H9 (cell line): ENCODE measurements at regions not wholly inside any gene's neighbourhood (a gene's known extent, or its start where the extent isn't known, plus 50 kb on each side); places are given as distances from the start of the nearest gene placed in this dataset.

Experiments used
- DNase-seq: peaks from one replicate; pipeline ENCODE4 v3.0.0-alpha.2; 2017
- H2AFZ ChIP-seq: one replicate; pipeline ENCODE4 v1.6.1; 2013; ENCODE audit warnings: mild to moderate bottlenecking, low read length, control low read depth, moderate library complexity
- H2AK5ac ChIP-seq: 2 replicates; pipeline ENCODE4 v1.6.1; 2013; ENCODE audit warnings: low read length, control low read depth, mixed read lengths; ENCODE audit not compliant: insufficient read length
- H2BK120ac ChIP-seq: one replicate; pipeline ENCODE4 v1.6.1; 2013; ENCODE audit warnings: low read depth, mild to moderate bottlenecking, low read length, control low read depth, inconsistent platforms; ENCODE audit not compliant: poor library complexity, severe bottlenecking
- H2BK12ac ChIP-seq: 2 replicates; pipeline ENCODE4 v1.6.1; 2013; ENCODE audit warnings: low read length, control low read depth, mixed read lengths, low read depth; ENCODE audit not compliant: insufficient read length
- H2BK15ac ChIP-seq: 2 replicates; pipeline ENCODE4 v1.6.1; 2013; ENCODE audit warnings: low read depth, low read length, control low read depth
- H2BK20ac ChIP-seq: one replicate; pipeline ENCODE4 v1.6.1; 2013; ENCODE audit warnings: low read depth, mild to moderate bottlenecking, low read length, control low read depth, inconsistent platforms; ENCODE audit not compliant: poor library complexity, severe bottlenecking
- H2BK5ac ChIP-seq: 2 replicates; pipeline ENCODE4 v1.6.1; 2013; ENCODE audit warnings: low read length, control low read depth, mixed read lengths; ENCODE audit not compliant: insufficient read length
- H3K14ac ChIP-seq: 2 replicates; pipeline ENCODE4 v1.6.1; 2013; ENCODE audit warnings: low read length, control low read depth; ENCODE audit not compliant: insufficient read depth
- H3K18ac ChIP-seq: 2 replicates; pipeline ENCODE4 v1.6.1; 2013; ENCODE audit warnings: low read depth, mild to moderate bottlenecking, mixed read lengths, low read length, control low read depth; ENCODE audit not compliant: insufficient read length
- H3K23ac ChIP-seq: 2 replicates; pipeline ENCODE4 v1.6.1; 2013; ENCODE audit warnings: low read length, control low read depth, mixed read lengths, low read depth; ENCODE audit not compliant: insufficient read length
- H3K23me2 ChIP-seq: 2 replicates; pipeline ENCODE4 v1.6.1; 2013; ENCODE audit warnings: low read depth, mild to moderate bottlenecking, mixed read lengths, low read length, control low read depth; ENCODE audit not compliant: insufficient read length, poor library complexity, severe bottlenecking
- H3K27ac ChIP-seq: 2 replicates; pipeline ENCODE4 v1.5.1; 2013; ENCODE audit warnings: low read length, control low read depth, mixed read lengths, low read depth; ENCODE audit not compliant: insufficient read length
- H3K27me3 ChIP-seq: 2 replicates; pipeline ENCODE4 v1.6.1; 2013; ENCODE audit warnings: low read length, control low read depth, inconsistent platforms; ENCODE audit not compliant: insufficient read depth
- H3K4ac ChIP-seq: 2 replicates; pipeline ENCODE4 v1.6.1; 2013; ENCODE audit warnings: low read depth, mild to moderate bottlenecking, control low read depth, inconsistent platforms, low read length, moderate library complexity
- H3K4me1 ChIP-seq: 2 replicates; pipeline ENCODE4 v1.6.1; 2013; ENCODE audit warnings: low read length, control low read depth, inconsistent platforms; ENCODE audit not compliant: insufficient read depth
- H3K4me2 ChIP-seq: 2 replicates; pipeline ENCODE4 v1.6.1; 2013; ENCODE audit warnings: low read length, control low read depth, mixed read lengths; ENCODE audit not compliant: insufficient read length, insufficient read depth
- H3K56ac ChIP-seq: 2 replicates; pipeline ENCODE4 v1.6.1; 2013; ENCODE audit warnings: low read depth, mild to moderate bottlenecking, mixed read lengths, low read length, control low read depth; ENCODE audit not compliant: insufficient read length
- H3K79me1 ChIP-seq: 2 replicates; pipeline ENCODE4 v1.6.1; 2013; ENCODE audit warnings: low read depth, mild to moderate bottlenecking, moderate library complexity, low read length, control low read depth, inconsistent platforms; ENCODE audit not compliant: insufficient read depth, poor library complexity, severe bottlenecking
- H3K79me2 ChIP-seq: 2 replicates; pipeline ENCODE4 v1.6.1; 2013; ENCODE audit warnings: low read length, control low read depth, inconsistent platforms; ENCODE audit not compliant: insufficient read depth
- H3K9ac ChIP-seq: 2 replicates; pipeline ENCODE4 v1.6.1; 2013; ENCODE audit warnings: low read length, control low read depth, mixed read lengths; ENCODE audit not compliant: insufficient read length; ENCODE audit errors: extremely low read depth
- H3K9me3 ChIP-seq: one replicate; pipeline ENCODE4 v1.6.1; 2013; ENCODE audit warnings: low read depth, low read length, inconsistent platforms; ENCODE audit not compliant: control insufficient read depth
- H3T11ph ChIP-seq: one replicate; pipeline ENCODE4 v1.6.1; 2013; ENCODE audit warnings: mild to moderate bottlenecking, low read length, control low read depth, inconsistent platforms
- H4K20me1 ChIP-seq: one replicate; pipeline ENCODE4 v1.6.1; 2013; ENCODE audit not compliant: control insufficient read depth, insufficient read length, insufficient read depth
- H4K5ac ChIP-seq: 2 replicates; pipeline ENCODE4 v1.6.1; 2013; ENCODE audit warnings: low read depth, mild to moderate bottlenecking, mixed read lengths, low read length, control low read depth; ENCODE audit not compliant: insufficient read length
- H4K8ac ChIP-seq: replicated peaks from 2 replicates; pipeline ENCODE4 v1.6.1; 2013; ENCODE audit warnings: low read length, control low read depth, mixed read lengths, low read depth; ENCODE audit not compliant: insufficient read length
- H4K91ac ChIP-seq: 2 replicates; pipeline ENCODE4 v1.6.1; 2013; ENCODE audit warnings: low read depth, mild to moderate bottlenecking, moderate library complexity, mixed read lengths, low read length, control low read depth; ENCODE audit not compliant: insufficient read length
- H3K27ac Mint-ChIP-seq, 3 experiments: 2 replicates in 2 of 3; 3 replicates in 1 of 3; pipeline ENCODE4 v1.8.0; 2020 to 2021; ENCODE audit warnings: mixed read lengths in 3 of 3, mild to moderate bottlenecking in 1 of 3, moderate library complexity in 1 of 3
- H3K27me3 Mint-ChIP-seq: 2 replicates; pipeline ENCODE4 v1.8.0; 2021; ENCODE audit warnings: low read depth, mild to moderate bottlenecking, moderate library complexity, mixed read lengths
- H3K36me3 Mint-ChIP-seq, 3 experiments: 2 replicates in 2 of 3; 3 replicates in 1 of 3; pipeline ENCODE4 v1.8.0; 2020 to 2021; ENCODE audit warnings: low read depth in 3 of 3, mixed read lengths in 3 of 3; ENCODE audit not compliant: insufficient read depth in 1 of 3
- H3K4me1 Mint-ChIP-seq, 2 experiments: 2 replicates each; pipeline ENCODE4 v1.8.0; 2020; ENCODE audit warnings: mixed read lengths in 2 of 2
- H3K4me3 Mint-ChIP-seq, 2 experiments: 2 replicates in 1 of 2; 3 replicates in 1 of 2; pipeline ENCODE4 v1.8.0; 2020 to 2021; ENCODE audit warnings: mild to moderate bottlenecking in 2 of 2, mixed read lengths in 2 of 2, moderate library complexity in 1 of 2
- H3K9me3 Mint-ChIP-seq, 2 experiments: 2 replicates in 1 of 2; 3 replicates in 1 of 2; pipeline ENCODE4 v1.8.0; 2020; ENCODE audit warnings: mild to moderate bottlenecking in 2 of 2, mixed read lengths in 2 of 2, moderate library complexity in 1 of 2
- WGBS: extraction: QIAGEN DNeasy Blood & Tissue Kit; methylation state at CpG from one replicate; pipeline ENCODE4 v1.1.7; 2013; ENCODE audit warnings: missing lambda C conversion rate, low lambda C conversion rate, mixed read lengths; ENCODE audit not compliant: insufficient read length; ENCODE audit errors: extremely low coverage; 5-methylcytosine and 5-hydroxymethylcytosine counted together
- TF ChIP-seq, protein P1 (sequence below): fragments of 200-600 bp; sonication (generic); conservative IDR thresholded peaks from 3 replicates; pipeline ENCODE4 v1.8.0; 2021; ENCODE audit warnings: antibody characterized with exemption, mild to moderate bottlenecking

DNA sequence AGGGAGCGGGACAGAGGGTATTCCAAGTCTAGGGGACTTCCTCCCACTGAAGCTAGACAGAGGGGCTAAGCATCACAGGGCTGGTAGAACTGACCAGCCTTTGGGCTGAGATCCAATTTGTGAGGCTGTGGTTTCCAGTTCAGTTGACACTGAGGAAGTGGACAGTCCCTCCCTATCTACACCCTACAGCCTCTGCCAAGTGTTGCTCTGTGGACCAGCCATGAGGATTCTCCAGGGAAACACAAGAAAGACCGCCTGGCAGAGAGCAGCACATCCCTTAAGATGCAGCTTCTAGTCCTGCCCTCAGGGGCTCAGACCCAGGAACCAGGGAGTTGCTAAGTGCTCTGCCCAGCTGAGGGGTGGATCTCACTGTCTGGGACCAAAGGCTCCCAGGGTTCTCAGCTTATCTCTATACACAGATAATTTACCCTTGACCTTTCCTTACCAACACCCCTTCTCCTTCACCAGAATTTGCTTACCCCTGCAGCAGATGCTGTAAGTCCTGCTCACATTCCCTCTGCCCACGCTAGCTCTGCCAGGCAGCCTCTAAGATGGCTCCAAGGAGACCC is 252.0 kb downstream of the SKIDA1 start:
- Histone ChIP-seq H3K4me2 (no peak overlapping the region), H3K79me1 (no peaks in the 10 kb centered on the region), H3K79me2 (no peaks in the 10 kb centered on the region), H3K18ac (no peak overlapping the region), H2BK20ac (no peak overlapping the region), H3K23me2 (no peaks in the 10 kb centered on the region), H2BK5ac (no peak overlapping the region), H2BK120ac (no peak overlapping the region), H2BK15ac (no peak overlapping the region), H4K20me1 (no peaks in the 10 kb centered on the region), H4K8ac (no peak overlapping the region), H2BK12ac (no peak overlapping the region), H4K91ac (no peak overlapping the region), H4K5ac (no peak overlapping the region), H3K9ac (no peak overlapping the region), H3K9me3 (no peaks in the 10 kb centered on the region), H3K14ac (no peak overlapping the region), H3T11ph (no peak overlapping the region), H3K4ac (no peak overlapping the region), H2AK5ac (no peak overlapping the region), H3K56ac (no peak overlapping the region), H3K23ac (no peak overlapping the region), H3K4me1 (no peaks in the 10 kb centered on the region; the same call in 1 of the 2 replicates), H2AFZ (no peak overlapping the region), H3K27me3 (no peaks in the 10 kb centered on the region; the same call in 1 of the 2 replicates), H3K27ac (no peak overlapping the region)
- TF ChIP-seq, protein P1, sequence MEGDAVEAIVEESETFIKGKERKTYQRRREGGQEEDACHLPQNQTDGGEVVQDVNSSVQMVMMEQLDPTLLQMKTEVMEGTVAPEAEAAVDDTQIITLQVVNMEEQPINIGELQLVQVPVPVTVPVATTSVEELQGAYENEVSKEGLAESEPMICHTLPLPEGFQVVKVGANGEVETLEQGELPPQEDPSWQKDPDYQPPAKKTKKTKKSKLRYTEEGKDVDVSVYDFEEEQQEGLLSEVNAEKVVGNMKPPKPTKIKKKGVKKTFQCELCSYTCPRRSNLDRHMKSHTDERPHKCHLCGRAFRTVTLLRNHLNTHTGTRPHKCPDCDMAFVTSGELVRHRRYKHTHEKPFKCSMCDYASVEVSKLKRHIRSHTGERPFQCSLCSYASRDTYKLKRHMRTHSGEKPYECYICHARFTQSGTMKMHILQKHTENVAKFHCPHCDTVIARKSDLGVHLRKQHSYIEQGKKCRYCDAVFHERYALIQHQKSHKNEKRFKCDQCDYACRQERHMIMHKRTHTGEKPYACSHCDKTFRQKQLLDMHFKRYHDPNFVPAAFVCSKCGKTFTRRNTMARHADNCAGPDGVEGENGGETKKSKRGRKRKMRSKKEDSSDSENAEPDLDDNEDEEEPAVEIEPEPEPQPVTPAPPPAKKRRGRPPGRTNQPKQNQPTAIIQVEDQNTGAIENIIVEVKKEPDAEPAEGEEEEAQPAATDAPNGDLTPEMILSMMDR, result no peak
- peaks cover 10 to 39% (median 39%) of the 10 kb centered on the region in 3 experiments for H3K36me3 Mint-ChIP-seq
- no CpG with 5 or more reads among the region's 3 CpGs for WGBS
- H3K27ac Mint-ChIP-seq, result peak overlapping the region in 1 of 3 experiments; percentile 53; a peak in 2 of 7 replicates
- H3K9me3 Mint-ChIP-seq, result peaks cover 9 to 12% of the 10 kb centered on the region in 2 experiments
- no peak overlapping the region for H3K4me3 Mint-ChIP-seq
- no peak for DNase-seq
- H3K4me1 Mint-ChIP-seq, result peaks cover 8% of the 10 kb centered on the region in 2 experiments
- H3K27me3 Mint-ChIP-seq, result no peaks in the 10 kb centered on the region
